Naive thymus-derived CD8-positive, alpha-beta T cell (primary cell): ENCODE measurements at regions not wholly inside any gene's neighbourhood (a gene's known extent, or its start where the extent isn't known, plus 50 kb on each side); places are given as distances from the start of the nearest gene placed in this dataset.
A peak's percentile ranks its signal among the peaks of the same experiment; 100 is the strongest.
"Not testable (repeated sequence)": the region's sequence is repeated elsewhere in the genome, so short reads cannot be mapped to it uniquely, and the experiment has no call there.

Source experiments
- ATAC-seq, 2 donors: fragments of 150-1000 bp; cut with Tn5 transposase in 1 of 2; sonication (Bioruptor Pico), chemical (Tn5 transposase) in 1 of 2; 1 replicate in 1 of 2; 2 replicates in 1 of 2; pipeline ENCODE4 v1.10.0; 2021; ENCODE audit warnings: mild to moderate bottlenecking in 2 of 2, moderate library complexity in 2 of 2
- POLR2A ChIA-PET: fragments of 350-600 bp; sonication (Branson Sonifier 250); formaldehyde crosslinking; loops from one replicate; lab custom pipeline; 2021; ENCODE audit warnings: antibody characterized with exemption; lab: Charles Lee
- DNase-seq, 10 donors: peaks; one replicate each; pipeline versions ENCODE4 v3.0.0 to v3.0.0-alpha.2; 2020 to 2022
- H3K27ac Mint-ChIP-seq, 10 donors: one replicate each; pipeline ENCODE4 v1.8.0; 2020 to 2022; ENCODE audit warnings: mild to moderate bottlenecking in 10 of 10, mixed read lengths in 10 of 10, moderate library complexity in 4 of 10, inconsistent platforms in 1 of 10
- H3K27me3 Mint-ChIP-seq, 5 donors: one replicate each; pipeline ENCODE4 v1.8.0; 2021 to 2022; ENCODE audit warnings: mixed read lengths in 5 of 5
- H3K36me3 Mint-ChIP-seq, 3 donors: one replicate each; pipeline ENCODE4 v1.8.0; 2020 to 2022; ENCODE audit warnings: mixed read lengths in 3 of 3, mild to moderate bottlenecking in 2 of 3, inconsistent platforms in 1 of 3
- H3K4me1 Mint-ChIP-seq, 4 donors: one replicate each; pipeline ENCODE4 v1.8.0; 2021 to 2022; ENCODE audit warnings: mixed read lengths in 4 of 4
- H3K4me3 Mint-ChIP-seq, 10 donors: one replicate each; pipeline ENCODE4 v1.8.0; 2020 to 2022; ENCODE audit warnings: mild to moderate bottlenecking in 10 of 10, mixed read lengths in 10 of 10, moderate library complexity in 6 of 10, inconsistent platforms in 1 of 10
- H3K9me3 Mint-ChIP-seq, 9 donors: one replicate each; pipeline ENCODE4 v1.8.0; 2020 to 2022; ENCODE audit warnings: mixed read lengths in 9 of 9, mild to moderate bottlenecking in 3 of 9, inconsistent platforms in 1 of 9, moderate library complexity in 1 of 9

DNA sequence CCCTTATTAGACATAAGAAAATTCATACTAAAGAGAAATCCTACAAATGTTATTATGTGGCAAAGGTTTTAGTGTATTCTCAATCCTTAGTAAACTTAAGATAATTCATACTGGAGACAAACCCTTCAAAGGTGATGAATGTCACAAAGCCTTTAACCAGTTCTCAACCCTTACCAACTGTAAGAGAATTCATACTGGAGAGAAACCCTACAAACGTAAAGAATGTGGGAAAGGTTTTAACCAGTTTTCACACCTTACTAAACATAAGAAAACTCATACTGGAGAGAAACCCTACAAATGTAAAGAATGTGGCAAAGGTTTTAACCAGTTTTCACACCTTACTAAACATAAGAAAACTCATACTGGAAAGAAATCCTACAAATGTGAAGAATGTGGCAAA is 93.2 kb downstream of the ZNF680 start:
- H3K4me1 Mint-ChIP-seq, result no peaks in the 10 kb centered on the region
- no peak overlapping the region for H3K27ac Mint-ChIP-seq
- no peak overlapping the region for H3K4me3 Mint-ChIP-seq
- H3K27me3 Mint-ChIP-seq, result peaks cover 0 to 4% (median 2%) of the 10 kb centered on the region in 5 donors
- ATAC-seq (no peak), DNase-seq (no peak)
- POLR2A ChIA-PET, result no interaction called here
- peaks cover 0 to 61% (median 33%) of the 10 kb centered on the region in 9 donors for H3K9me3 Mint-ChIP-seq
- H3K36me3 Mint-ChIP-seq, result peaks cover 3 to 20% (median 6%) of the 10 kb centered on the region in 3 donors

DNA sequence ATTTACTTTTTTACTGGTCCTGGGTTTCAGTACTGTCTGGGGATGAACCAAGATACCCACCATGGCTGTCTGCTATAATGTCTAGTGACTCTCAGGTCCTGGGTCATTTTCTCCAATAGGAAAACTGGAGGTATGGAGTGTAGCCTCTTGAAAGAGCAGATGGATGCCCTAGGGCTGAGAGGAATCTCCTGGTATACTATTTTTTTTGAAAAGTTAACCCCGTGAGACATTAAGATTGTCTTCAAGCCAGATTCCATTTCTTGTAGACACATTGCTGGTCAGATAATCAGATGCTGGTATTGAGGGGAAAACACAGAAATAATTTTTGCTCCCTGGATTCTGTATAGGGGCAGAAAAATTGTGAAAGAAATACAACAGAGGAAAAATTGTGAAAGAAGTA is 97.3 kb downstream of the ZNF680 start:
- POLR2A ChIA-PET, result no interaction called here
- Mint-ChIP-seq H3K27ac (no peak overlapping the region), H3K9me3 (peaks cover 0 to 74% (median 34%) of the 10 kb centered on the region in 9 donors), H3K4me1 (no peaks in the 10 kb centered on the region), H3K36me3 (peaks cover 3 to 29% (median 9%) of the 10 kb centered on the region in 3 donors), H3K27me3 (peaks cover 0 to 9% (median 2%) of the 10 kb centered on the region in 5 donors), H3K4me3 (no peak overlapping the region)
- no peak for DNase-seq
- no peak for ATAC-seq

DNA sequence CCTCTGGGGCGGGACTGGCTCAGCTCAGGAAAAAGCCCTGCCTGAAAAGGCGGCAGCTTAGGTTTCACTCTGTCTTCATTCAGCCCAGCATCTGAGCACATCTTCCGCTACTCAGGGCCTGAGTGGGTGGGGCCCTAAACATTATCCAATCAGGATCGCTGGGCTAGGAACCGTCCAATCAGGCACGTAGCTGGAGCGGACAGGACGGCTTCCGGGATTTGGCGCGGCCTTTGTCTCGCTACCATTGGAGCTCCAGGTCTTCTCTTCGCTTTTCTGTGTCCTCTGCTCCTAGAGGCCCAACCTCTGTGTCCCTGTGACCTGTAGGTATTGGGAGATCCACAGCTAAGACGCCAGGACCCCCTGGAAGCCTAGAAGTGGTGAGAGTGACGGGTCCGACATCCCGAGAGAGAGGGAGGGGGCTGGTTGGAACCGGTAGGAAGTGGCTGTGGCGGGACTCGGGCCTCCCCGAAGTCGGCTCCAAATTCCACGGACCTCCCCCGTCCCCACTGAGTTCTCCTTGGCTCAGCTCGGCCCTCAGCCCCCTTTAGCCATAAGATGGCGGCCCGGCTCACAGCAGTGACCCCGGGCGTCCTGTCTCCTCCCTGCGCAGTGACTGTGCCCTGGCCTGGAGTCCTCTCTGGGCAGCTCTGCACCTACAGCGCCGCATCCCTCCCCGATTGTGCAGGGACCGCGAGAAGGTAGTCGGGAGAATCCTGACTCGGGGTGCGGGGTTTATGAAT is 99.1 kb downstream of the ZNF680 start:
- Mint-ChIP-seq H3K27ac (peak overlapping the region in 2 of 10 donors; percentile 33 to 56), H3K4me3 (peak overlapping the region; percentile 16 to 78 (median 54)), H3K27me3 (peaks cover 0 to 9% (median 2%) of the 10 kb centered on the region in 5 donors), H3K4me1 (no peaks in the 10 kb centered on the region), H3K9me3 (peaks cover 0 to 62% (median 23%) of the 10 kb centered on the region in 9 donors), H3K36me3 (peaks cover 3 to 26% (median 9%) of the 10 kb centered on the region in 3 donors)
- ATAC-seq, result peak; percentile 87 to 92
- peak in 7 of 10 donors; percentile 5 to 65 (median 31) for DNase-seq
- POLR2A ChIA-PET, result no interaction called here

DNA sequence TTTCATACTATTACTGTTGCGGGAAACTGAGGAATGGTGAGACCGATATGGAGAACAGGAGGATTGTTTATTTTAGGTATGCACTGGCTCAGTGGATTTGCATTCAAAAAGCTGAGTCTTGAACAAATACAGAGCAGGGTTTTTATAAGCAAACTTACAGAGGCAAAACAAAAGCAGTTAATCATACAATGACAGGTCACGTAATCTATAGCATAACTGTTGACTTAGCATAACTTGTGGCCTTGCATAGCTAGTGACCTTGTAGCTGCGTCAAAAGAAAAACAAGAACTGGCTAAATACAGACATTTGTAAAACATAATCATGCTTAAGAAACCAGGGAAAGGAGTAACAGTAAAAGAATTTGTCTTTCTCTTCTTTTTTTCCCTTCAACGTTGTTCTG is 103.0 kb downstream of the ZNF680 start:
- H3K4me3 Mint-ChIP-seq, DNase-seq, POLR2A ChIA-PET, H3K27ac Mint-ChIP-seq, H3K27me3 Mint-ChIP-seq, H3K4me1 Mint-ChIP-seq, ATAC-seq: not testable (repeated sequence)
- Mint-ChIP-seq H3K36me3 (peaks cover 0 to 14% (median 3%) of the 10 kb centered on the region in 3 donors), H3K9me3 (peaks cover 0 to 42% (median 17%) of the 10 kb centered on the region in 9 donors)

DNA sequence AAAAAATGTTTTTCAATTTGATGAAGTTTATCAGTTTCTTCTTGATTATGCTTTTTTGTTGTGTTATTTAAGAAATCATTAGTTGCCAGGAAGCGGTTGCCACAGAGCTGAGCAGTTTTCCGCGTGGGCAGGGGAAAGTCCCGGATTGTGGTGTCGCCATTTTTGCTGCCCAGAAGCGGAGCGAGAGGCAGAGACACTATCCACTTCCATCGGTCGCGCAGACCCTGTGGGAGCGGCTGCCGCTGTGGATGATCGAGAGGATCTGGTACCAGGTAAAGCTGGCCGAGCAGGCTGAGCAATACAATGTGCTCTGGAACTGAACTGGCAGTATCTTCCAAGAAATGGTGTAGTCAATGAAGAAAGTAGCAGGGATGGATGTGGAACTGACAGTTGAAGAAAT is 119.8 kb downstream of the ZNF736 start:
- Mint-ChIP-seq H3K4me1 (no peaks in the 10 kb centered on the region), H3K27me3 (peaks cover 0 to 2% (median 0%) of the 10 kb centered on the region in 5 donors), H3K9me3 (peaks cover 0 to 39% (median 20%) of the 10 kb centered on the region in 9 donors), H3K27ac (no peak overlapping the region), H3K36me3 (no peaks in the 10 kb centered on the region), H3K4me3 (no peak overlapping the region)
- no peak for DNase-seq
- no peak for ATAC-seq
- POLR2A ChIA-PET, result no interaction called here

DNA sequence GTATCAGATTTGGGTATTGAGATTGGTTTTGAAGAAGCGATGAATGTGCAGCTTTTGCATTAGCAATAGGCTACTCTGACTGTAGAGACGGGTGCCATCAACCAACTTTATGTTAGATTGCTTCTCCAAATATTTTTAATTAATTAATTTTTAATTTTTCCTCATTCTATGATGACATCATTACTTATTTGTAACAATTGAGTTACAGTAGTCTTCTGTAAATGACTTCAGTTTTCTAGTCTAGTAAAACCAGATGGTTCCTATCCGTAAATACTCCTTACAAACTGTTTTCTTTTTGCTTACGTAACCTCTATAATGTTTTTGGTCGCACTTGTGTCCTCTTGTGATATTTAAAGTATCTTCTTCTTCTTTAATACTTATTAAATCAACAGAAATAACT is 118.1 kb downstream of the ZNF736 start:
- no peak overlapping the region for H3K27ac Mint-ChIP-seq
- no peaks in the 10 kb centered on the region for H3K4me1 Mint-ChIP-seq
- no peaks in the 10 kb centered on the region for H3K27me3 Mint-ChIP-seq
- no peak overlapping the region for H3K4me3 Mint-ChIP-seq
- no peaks in the 10 kb centered on the region for H3K36me3 Mint-ChIP-seq
- POLR2A ChIA-PET, result no interaction called here
- no peak for DNase-seq
- no peak for ATAC-seq
- peaks cover 0 to 44% (median 23%) of the 10 kb centered on the region in 9 donors for H3K9me3 Mint-ChIP-seq

DNA sequence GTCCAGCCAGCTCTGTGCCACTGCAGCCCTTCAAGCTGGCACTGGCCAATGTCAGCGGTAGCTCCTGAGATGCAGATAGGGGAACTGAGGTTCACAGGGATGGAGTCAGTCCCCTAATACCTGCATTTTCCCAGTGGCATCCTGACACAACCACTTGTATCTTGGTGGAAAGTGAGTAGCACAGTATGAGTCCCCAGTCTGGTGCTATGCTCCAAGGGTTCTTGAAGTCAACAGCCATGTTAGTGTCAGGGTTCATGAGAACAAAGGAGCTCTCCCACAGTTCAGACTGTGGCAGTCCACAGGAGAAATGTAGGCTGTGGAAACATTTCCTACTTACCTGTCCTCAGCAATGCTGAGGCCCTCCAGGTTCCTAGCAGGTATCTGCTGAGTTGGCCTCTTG is 115.5 kb downstream of the ZNF736 start:
- Mint-ChIP-seq H3K4me3 (no peak overlapping the region), H3K9me3 (peaks cover 0 to 47% (median 26%) of the 10 kb centered on the region in 9 donors), H3K4me1 (no peaks in the 10 kb centered on the region), H3K27me3 (no peaks in the 10 kb centered on the region), H3K36me3 (no peaks in the 10 kb centered on the region), H3K27ac (no peak overlapping the region)
- DNase-seq (no peak), ATAC-seq (no peak)
- POLR2A ChIA-PET, result no interaction called here

DNA sequence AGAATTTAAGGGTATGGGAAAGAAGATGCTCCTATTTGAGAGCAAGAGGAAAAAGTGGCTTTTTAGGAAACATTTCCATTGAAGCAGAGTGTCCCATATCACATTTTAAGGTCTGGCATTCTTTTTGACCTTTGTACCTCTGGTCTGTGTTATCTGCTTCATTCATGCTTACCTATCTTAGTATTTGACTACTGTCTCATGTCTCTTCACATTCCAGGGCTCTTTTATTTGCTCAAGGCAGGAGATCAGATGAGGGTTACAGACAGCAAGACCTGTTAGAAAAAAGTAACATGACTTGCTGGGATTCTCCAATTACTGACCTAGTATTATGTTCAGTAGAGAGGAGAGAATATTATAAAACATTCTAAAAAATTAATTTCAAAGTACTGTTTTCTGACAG is 111.7 kb downstream of the ZNF736 start:
- ATAC-seq, H3K27ac Mint-ChIP-seq, POLR2A ChIA-PET, DNase-seq, H3K4me1 Mint-ChIP-seq, H3K27me3 Mint-ChIP-seq, H3K4me3 Mint-ChIP-seq: not testable (repeated sequence)
- H3K36me3 Mint-ChIP-seq, result peaks cover 0 to 11% (median 2%) of the 10 kb centered on the region in 3 donors
- peaks cover 17 to 56% (median 42%) of the 10 kb centered on the region in 9 donors for H3K9me3 Mint-ChIP-seq

DNA sequence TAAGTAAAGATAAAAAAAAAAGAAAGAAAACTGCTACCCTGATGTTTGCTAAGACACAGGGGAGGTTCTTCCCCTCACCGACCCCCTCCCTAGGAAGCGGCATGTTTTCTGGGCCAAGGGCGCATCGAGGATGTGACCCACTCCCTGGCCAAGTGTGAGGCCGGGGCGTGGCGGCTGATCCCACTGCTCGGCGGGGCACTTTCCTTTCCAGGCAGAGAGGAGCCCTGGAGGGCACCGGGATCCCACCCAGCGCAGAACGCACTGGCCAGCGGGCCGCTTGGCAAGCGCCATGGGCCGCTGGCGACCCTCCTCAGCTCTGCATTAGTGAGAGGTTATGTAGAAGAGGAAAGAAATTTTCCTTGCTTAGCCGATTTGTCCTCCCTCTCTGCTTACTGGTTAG is 93.4 kb downstream of the ZNF736 start:
- Mint-ChIP-seq H3K36me3 (peaks cover 0 to 13% (median 6%) of the 10 kb centered on the region in 3 donors), H3K27ac (no peak overlapping the region)
- no peak for ATAC-seq

More for the DNA sequence above, 93.4 kb downstream of the ZNF736 start:
- H3K4me1 Mint-ChIP-seq, result no peaks in the 10 kb centered on the region
- no peak overlapping the region for H3K4me3 Mint-ChIP-seq
- POLR2A ChIA-PET, result no interaction called here
- DNase-seq, result no peak
- H3K9me3 Mint-ChIP-seq, result peaks cover 0 to 50% (median 22%) of the 10 kb centered on the region in 9 donors
- no peaks in the 10 kb centered on the region for H3K27me3 Mint-ChIP-seq
